Gastroesophageal sphincter (tissue), 4 donors: ENCODE measurements at regions not wholly inside any gene's neighbourhood (a gene's known extent, or its start where the extent isn't known, plus 50 kb on each side); places are given as distances from the start of the nearest gene placed in this dataset.

ENCODE experiments used
- ATAC-seq: fragments of 150-250 bp; one replicate; pipeline ENCODE4 v1.9.1; 2016; ENCODE audit warnings: mild to moderate bottlenecking, moderate library complexity
- H3K27ac ChIP-seq, 4 donors: fragments of 200-600 bp; sonication (generic) in 3 of 4; 1 replicate in 3 of 4; 2 replicates in 1 of 4; pipeline ENCODE4 v1.5.1; 2016 to 2019
- H3K27me3 ChIP-seq: fragments of 200-600 bp; sonication (generic); one replicate; pipeline ENCODE4 v1.5.1; 2019
- H3K36me3 ChIP-seq, 2 donors: fragments of 200-600 bp; sonication (generic); one replicate each; pipeline ENCODE4 v1.5.1; 2019; ENCODE audit warnings: control low read depth in 1 of 2
- H3K4me1 ChIP-seq, 3 donors: fragments of 200-600 bp; sonication (generic); 1 replicate in 2 of 3; 2 replicates in 1 of 3; pipeline ENCODE4 v1.5.1; 2016 to 2019; ENCODE audit warnings: control low read depth in 2 of 3
- H3K4me3 ChIP-seq, 2 donors: fragments of 200-600 bp; sonication (generic); one replicate each; pipeline ENCODE4 v1.5.1; 2019; ENCODE audit warnings: mild to moderate bottlenecking in 1 of 2, moderate library complexity in 1 of 2
- H3K9me3 ChIP-seq, 3 donors: fragments of 200-600 bp; sonication (generic); one replicate each; pipeline ENCODE4 v1.5.1; 2017 to 2019; ENCODE audit warnings: control low read depth in 2 of 3
- EP300 ChIP-seq: sonication (generic); formaldehyde crosslinking; IDR thresholded peaks from one replicate; pipeline ENCODE4 v1.6.1; 2017; ENCODE audit warnings: antibody characterized with exemption, mild to moderate bottlenecking
- POLR2A ChIP-seq, 2 donors: fragments of 450-650 bp; IDR thresholded peaks; one replicate each; pipeline ENCODE4 v1.6.1; 2017; ENCODE audit warnings: antibody characterized with exemption in 2 of 2, mild to moderate bottlenecking in 2 of 2, moderate library complexity in 1 of 2
- POLR2AphosphoS5 ChIP-seq: sonication (generic); formaldehyde crosslinking; IDR thresholded peaks from one replicate; pipeline ENCODE4 v1.6.1; 2017; ENCODE audit warnings: antibody characterized with exemption
- WGBS, 2 donors: methylation state at CpG; one replicate each; pipeline ENCODE4 v1.1.5; 2018; ENCODE audit warnings: low coverage in 1 of 2; 5-methylcytosine and 5-hydroxymethylcytosine counted together
- TF ChIP-seq, protein P1 (sequence below), 4 experiments: fragments of 200-600 bp in 2 of 4; fragments of 450-650 bp in 2 of 4; sonication (generic) in 1 of 4; IDR thresholded peaks; one replicate each; pipeline ENCODE4 v1.5.1; 2017 to 2019; ENCODE audit warnings: antibody characterized with exemption in 4 of 4, mild to moderate bottlenecking in 2 of 4, moderate library complexity in 2 of 4

DNA sequence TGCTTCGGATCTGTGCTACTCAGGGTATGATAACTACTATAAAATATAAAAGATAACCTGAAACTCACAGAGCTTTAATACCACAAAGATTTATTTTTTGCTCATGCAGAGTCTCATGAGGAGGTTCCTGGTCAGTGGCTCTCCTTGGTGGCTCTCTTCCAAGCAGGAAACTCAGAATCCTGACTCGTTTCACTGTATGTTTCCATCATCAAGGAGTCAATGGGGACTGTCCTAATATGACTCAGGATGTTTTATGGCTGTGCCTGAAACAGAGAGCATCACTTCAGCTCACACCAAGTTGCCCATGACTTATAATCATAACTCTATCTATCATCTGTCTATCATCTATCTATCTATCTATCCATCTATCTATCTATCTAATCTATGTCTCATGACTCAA, 620.8 kb upstream of the NR3C2 start:
- Histone ChIP-seq H3K27ac (no peak overlapping the region), H3K36me3 (no peaks in the 10 kb centered on the region), H3K4me3 (no peak overlapping the region), H3K9me3 (peaks cover 0 to 6% (median 0%) of the 10 kb centered on the region in 3 donors), H3K4me1 (no peaks in the 10 kb centered on the region), H3K27me3 (no peaks in the 10 kb centered on the region)
- 70 to 71% methylated on average over 2 of the region's 2 CpGs for WGBS, 2 donors
- TF ChIP-seq POLR2A (IDR thresholded peaks at IDR 0.05) (no peak), POLR2AphosphoS5 (no peak), EP300 (no peak)
- TF ChIP-seq, protein P1, sequence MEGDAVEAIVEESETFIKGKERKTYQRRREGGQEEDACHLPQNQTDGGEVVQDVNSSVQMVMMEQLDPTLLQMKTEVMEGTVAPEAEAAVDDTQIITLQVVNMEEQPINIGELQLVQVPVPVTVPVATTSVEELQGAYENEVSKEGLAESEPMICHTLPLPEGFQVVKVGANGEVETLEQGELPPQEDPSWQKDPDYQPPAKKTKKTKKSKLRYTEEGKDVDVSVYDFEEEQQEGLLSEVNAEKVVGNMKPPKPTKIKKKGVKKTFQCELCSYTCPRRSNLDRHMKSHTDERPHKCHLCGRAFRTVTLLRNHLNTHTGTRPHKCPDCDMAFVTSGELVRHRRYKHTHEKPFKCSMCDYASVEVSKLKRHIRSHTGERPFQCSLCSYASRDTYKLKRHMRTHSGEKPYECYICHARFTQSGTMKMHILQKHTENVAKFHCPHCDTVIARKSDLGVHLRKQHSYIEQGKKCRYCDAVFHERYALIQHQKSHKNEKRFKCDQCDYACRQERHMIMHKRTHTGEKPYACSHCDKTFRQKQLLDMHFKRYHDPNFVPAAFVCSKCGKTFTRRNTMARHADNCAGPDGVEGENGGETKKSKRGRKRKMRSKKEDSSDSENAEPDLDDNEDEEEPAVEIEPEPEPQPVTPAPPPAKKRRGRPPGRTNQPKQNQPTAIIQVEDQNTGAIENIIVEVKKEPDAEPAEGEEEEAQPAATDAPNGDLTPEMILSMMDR (IDR thresholded peaks at IDR 0.05): no peak
- ATAC-seq: no peak

DNA sequence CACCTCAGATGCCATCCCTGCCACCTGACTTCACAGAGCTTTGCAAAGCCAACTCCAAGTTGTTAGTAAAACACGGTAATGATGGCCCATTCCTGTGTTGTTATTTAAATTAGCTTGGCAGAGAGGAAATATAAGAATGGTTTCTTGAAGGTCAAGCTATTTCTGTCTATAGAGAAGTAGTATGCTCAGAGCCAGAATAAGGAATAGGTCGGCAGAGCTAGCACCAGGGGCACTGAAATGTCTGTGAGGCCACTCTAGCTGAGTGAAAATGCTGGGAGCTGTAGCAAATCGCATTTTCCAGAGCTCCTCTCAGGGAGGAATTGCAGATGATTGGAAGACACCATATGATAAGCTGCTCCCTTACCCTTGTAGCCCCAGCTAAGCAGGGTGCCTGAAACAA, 615.4 kb upstream of the NR3C2 start:
- H3K9me3 ChIP-seq: no peaks in the 10 kb centered on the region
- H3K27me3 ChIP-seq: no peaks in the 10 kb centered on the region
- TF ChIP-seq POLR2A (IDR thresholded peaks at IDR 0.05) (no peak), EP300 (no peak)
- TF ChIP-seq, protein P1 (IDR thresholded peaks at IDR 0.05): no peak
- 58 to 85% methylated on average over 2 to 3 of the region's 3 CpGs for WGBS, 2 donors
- no peak for ATAC-seq
- H3K4me3 ChIP-seq: no peak overlapping the region
- H3K4me1 ChIP-seq: no peaks in the 10 kb centered on the region
- no peaks in the 10 kb centered on the region for H3K36me3 ChIP-seq
- no peak overlapping the region for H3K27ac ChIP-seq

DNA sequence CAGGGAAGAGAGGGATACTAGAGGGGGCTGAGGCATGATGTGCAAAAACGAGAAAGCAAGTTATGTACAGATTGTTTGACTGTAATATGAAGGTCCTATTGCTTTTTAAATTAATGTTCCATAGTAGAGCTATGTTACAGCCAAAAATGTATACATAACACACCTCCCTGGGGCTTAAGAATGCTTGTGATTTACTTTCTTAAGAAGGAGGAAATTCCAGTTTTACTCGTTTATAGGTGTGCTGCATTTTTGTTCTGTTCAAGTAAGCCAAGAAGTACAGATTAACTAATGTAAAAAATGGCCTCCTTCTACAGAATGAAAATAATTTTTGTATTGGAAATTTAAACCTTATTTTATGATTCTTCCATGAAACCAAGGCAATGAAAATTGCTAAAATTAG, 614.4 kb upstream of the NR3C2 start:
- Histone ChIP-seq H3K27me3 (no peaks in the 10 kb centered on the region), H3K9me3 (no peaks in the 10 kb centered on the region), H3K36me3 (no peaks in the 10 kb centered on the region), H3K4me3 (no peak overlapping the region), H3K4me1 (no peaks in the 10 kb centered on the region), H3K27ac (no peak overlapping the region)
- TF ChIP-seq, protein P1 (IDR thresholded peaks at IDR 0.05): no peak
- no peak for TF ChIP-seq POLR2A (IDR thresholded peaks at IDR 0.05)
- TF ChIP-seq POLR2AphosphoS5: no peak
- no peak for ATAC-seq
- WGBS, 2 donors: 73 to 77% methylated on average over 2 of the region's 2 CpGs

DNA sequence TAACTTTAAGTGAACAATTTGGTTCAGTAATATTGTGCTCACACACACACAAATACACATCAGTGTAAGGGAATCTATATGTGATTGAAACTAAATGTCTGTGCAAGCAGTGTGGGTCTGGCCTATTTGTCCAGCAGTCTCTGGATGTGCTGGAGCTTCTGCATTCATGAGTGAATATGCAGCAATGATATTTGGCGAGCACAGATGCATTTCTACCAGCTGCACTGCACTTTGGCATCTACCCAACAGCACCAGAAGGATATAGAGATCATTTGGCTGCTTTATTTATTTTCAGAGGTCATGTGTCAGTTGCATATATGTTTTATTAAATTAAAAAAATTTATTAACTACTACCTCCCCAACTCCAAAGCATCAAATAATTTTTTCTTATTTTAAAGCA, 613.4 kb upstream of the NR3C2 start:
- ATAC-seq: no peak
- Histone ChIP-seq H3K9me3 (no peaks in the 10 kb centered on the region), H3K4me3 (no peak overlapping the region), H3K4me1 (no peaks in the 10 kb centered on the region), H3K36me3 (no peaks in the 10 kb centered on the region), H3K27me3 (no peaks in the 10 kb centered on the region), H3K27ac (no peak overlapping the region)
- WGBS, 2 donors: 63% methylated on average over 1 of the region's 1 CpG; no CpG with 5 or more reads in 1 of the 2 donors
- TF ChIP-seq POLR2A (IDR thresholded peaks at IDR 0.05) (no peak), POLR2AphosphoS5 (no peak), EP300 (no peak)
- TF ChIP-seq, protein P1 (IDR thresholded peaks at IDR 0.05): no peak

DNA sequence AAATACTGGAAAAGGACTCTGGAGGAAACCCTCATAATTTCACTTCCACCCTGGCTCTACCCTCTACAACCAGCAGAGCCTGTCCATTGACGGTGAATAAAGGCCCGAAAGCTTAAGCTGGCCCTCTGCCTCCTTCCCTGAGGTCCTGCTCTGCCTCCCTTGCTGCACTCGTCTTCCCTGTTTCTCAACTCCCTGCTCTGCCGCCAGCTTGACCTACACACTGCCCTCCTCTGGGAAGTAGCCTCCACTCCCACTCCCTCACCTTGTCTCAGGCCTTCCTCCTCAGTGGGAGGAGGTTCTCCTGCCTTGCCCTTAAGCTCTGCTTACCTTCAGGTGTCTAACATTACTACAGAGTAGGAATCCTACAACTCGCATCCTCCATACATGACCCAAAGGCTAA, 608.6 kb upstream of the NR3C2 start:
- TF ChIP-seq POLR2AphosphoS5 (no peak), POLR2A (IDR thresholded peaks at IDR 0.05) (no peak), EP300 (no peak)
- TF ChIP-seq, protein P1 (IDR thresholded peaks at IDR 0.05): no peak
- Histone ChIP-seq H3K36me3 (no peaks in the 10 kb centered on the region), H3K9me3 (no peaks in the 10 kb centered on the region), H3K27ac (no peak overlapping the region), H3K4me1 (no peaks in the 10 kb centered on the region), H3K27me3 (no peaks in the 10 kb centered on the region), H3K4me3 (no peak overlapping the region)
- WGBS, 2 donors: 85 to 100% methylated on average over 3 to 5 of the region's 5 CpGs
- ATAC-seq: no peak
